ENCODE measurements at regions not wholly inside any gene's neighbourhood (a gene's known extent, or its start where the extent isn't known, plus 50 kb on each side); places are given as distances from the start of the nearest gene placed in this dataset.

- no peak for TF ChIP-seq CTCF (IDR thresholded peaks at IDR 0.05 in 4 of 5, conservative IDR thresholded peaks at IDR 0.05 in 1 of 5)
- no peak for TF ChIP-seq POLR2A (IDR thresholded peaks at IDR 0.05)
Measured at GRCh38 chr9:71269859-71270258, 148.4 kb upstream of the TRPM3 start.
